ENCODE measurements at regions not wholly inside any gene's neighbourhood (a gene's known extent, or its start where the extent isn't known, plus 50 kb on each side); places are given as distances from the start of the nearest gene placed in this dataset.

- no peak for TF ChIP-seq CTCF (IDR thresholded peaks at IDR 0.05; ENCODE audit: extremely low read depth, low read depth, low read length)
- no peak for DNase-seq (ENCODE audit: insufficient read length, low spot score, missing footprints)
- Histone ChIP-seq H3K79me2 (ENCODE audit: insufficient read depth, low read length) (no peaks in the 10 kb centered on the region), H3K27ac (ENCODE audit: low read depth, low read length) (no peak overlapping the region), H3K36me3 (ENCODE audit: insufficient read depth, low read length) (no peaks in the 10 kb centered on the region), H3K4me3 (ENCODE audit: insufficient read depth, low read length) (no peak overlapping the region), H3K4me1 (ENCODE audit: insufficient read depth, low read length) (no peaks in the 10 kb centered on the region), H3K9me3 (ENCODE audit: low read depth, low read length) (no peaks in the 10 kb centered on the region), H2AFZ (ENCODE audit: low read length) (no peak overlapping the region), H3K27me3 (ENCODE audit: insufficient read depth, low read length) (no peaks in the 10 kb centered on the region), H3K4me2 (ENCODE audit: insufficient read depth, low read length) (no peak overlapping the region), H4K20me1 (ENCODE audit: insufficient read depth, low read length) (no peaks in the 10 kb centered on the region)
These were observed 194.8 kb upstream of the PRSS16 start for GRCh38 chr6:27052731-27053082.

GRCh38 chr6:27053738-27054137 is 193.8 kb upstream of the PRSS16 start:
- H3K4me1 ChIP-seq (ENCODE audit: insufficient read depth, low read length) = no peaks in the 10 kb centered on the region
- no peak for DNase-seq (ENCODE audit: insufficient read length, low spot score, missing footprints)

GRCh38 chr6:27056615-27057014 is 190.9 kb upstream of the PRSS16 start:
- no peaks in the 10 kb centered on the region for H3K27me3 ChIP-seq (ENCODE audit: insufficient read depth, low read length)
- H3K4me2 ChIP-seq (ENCODE audit: insufficient read depth, low read length) = no peak overlapping the region
- H3K27ac ChIP-seq (ENCODE audit: low read depth, low read length) = no peak overlapping the region
- no peaks in the 10 kb centered on the region for H3K36me3 ChIP-seq (ENCODE audit: insufficient read depth, low read length)
- H3K79me2 ChIP-seq (ENCODE audit: insufficient read depth, low read length) = no peaks in the 10 kb centered on the region
- no peak for DNase-seq (ENCODE audit: insufficient read length, low spot score, missing footprints)
- no peaks in the 10 kb centered on the region for H4K20me1 ChIP-seq (ENCODE audit: insufficient read depth, low read length)
- no peaks in the 10 kb centered on the region for H3K4me1 ChIP-seq (ENCODE audit: insufficient read depth, low read length)
- no peaks in the 10 kb centered on the region for H3K9me3 ChIP-seq (ENCODE audit: low read depth, low read length)
- no peak for TF ChIP-seq CTCF (IDR thresholded peaks at IDR 0.05; ENCODE audit: extremely low read depth, low read depth, low read length)
- no peak overlapping the region for H3K4me3 ChIP-seq (ENCODE audit: insufficient read depth, low read length)
- H2AFZ ChIP-seq (ENCODE audit: low read length) = no peak overlapping the region

More at GRCh38 chr6:27053738-27054137, 193.8 kb upstream of the PRSS16 start:
- H3K79me2 ChIP-seq (ENCODE audit: insufficient read depth, low read length) = no peaks in the 10 kb centered on the region
- no peak overlapping the region for H3K4me3 ChIP-seq (ENCODE audit: insufficient read depth, low read length)
- H3K9me3 ChIP-seq (ENCODE audit: low read depth, low read length) = no peaks in the 10 kb centered on the region
- H3K27me3 ChIP-seq (ENCODE audit: insufficient read depth, low read length) = no peaks in the 10 kb centered on the region
- no peaks in the 10 kb centered on the region for H3K36me3 ChIP-seq (ENCODE audit: insufficient read depth, low read length)
- no peak overlapping the region for H2AFZ ChIP-seq (ENCODE audit: low read length)
- H4K20me1 ChIP-seq (ENCODE audit: insufficient read depth, low read length) = no peaks in the 10 kb centered on the region
- TF ChIP-seq CTCF (IDR thresholded peaks at IDR 0.05; ENCODE audit: extremely low read depth, low read depth, low read length) = no peak
- H3K4me2 ChIP-seq (ENCODE audit: insufficient read depth, low read length) = no peak overlapping the region
- H3K27ac ChIP-seq (ENCODE audit: low read depth, low read length) = no peak overlapping the region

DNA sequence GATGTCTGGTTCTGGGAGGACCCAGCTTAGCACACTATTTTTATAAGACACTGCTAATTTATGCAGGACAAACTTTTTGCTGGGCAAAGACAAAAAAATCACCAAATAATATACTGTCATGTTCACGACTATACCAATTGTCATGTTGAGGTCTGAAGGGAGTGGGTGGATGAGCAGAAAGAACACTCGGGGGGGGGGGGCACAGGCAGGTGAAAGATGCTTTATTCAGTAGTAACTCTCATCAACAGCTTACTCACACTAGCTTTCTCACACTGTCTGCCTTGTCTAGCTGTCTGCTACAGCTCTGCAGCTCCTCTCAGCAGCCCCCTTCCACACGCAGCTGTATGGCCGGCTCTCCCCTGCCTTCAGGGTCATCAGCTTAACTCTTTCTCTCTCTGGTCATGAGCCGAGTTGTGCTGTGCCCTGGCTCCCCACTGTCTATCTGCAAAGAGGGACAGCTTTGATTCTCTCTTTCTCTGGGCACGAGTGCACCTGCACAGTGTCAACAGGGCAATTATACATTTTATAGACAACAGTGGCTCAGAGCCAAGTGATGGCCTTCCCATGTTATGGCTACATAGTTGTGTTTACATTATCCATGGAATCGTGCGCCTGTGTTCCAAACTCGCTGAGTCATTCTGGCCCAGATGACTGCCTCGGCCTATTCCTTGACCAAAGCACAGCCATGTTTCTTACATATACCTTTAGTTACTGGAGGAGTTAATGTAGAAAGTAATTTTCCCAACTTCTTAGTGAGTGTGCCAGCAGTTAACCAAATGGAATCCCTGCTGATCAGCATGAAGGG is 187.7 kb upstream of the PRSS16 start:
- Histone ChIP-seq H3K4me1 (ENCODE audit: insufficient read depth, low read length) (no peaks in the 10 kb centered on the region), H2AFZ (ENCODE audit: low read length) (no peak overlapping the region), H3K27me3 (ENCODE audit: insufficient read depth, low read length) (no peaks in the 10 kb centered on the region), H3K4me2 (ENCODE audit: insufficient read depth, low read length) (no peak overlapping the region), H3K36me3 (ENCODE audit: insufficient read depth, low read length) (no peaks in the 10 kb centered on the region), H3K4me3 (ENCODE audit: insufficient read depth, low read length) (no peak overlapping the region), H3K79me2 (ENCODE audit: insufficient read depth, low read length) (no peaks in the 10 kb centered on the region), H3K9me3 (ENCODE audit: low read depth, low read length) (no peaks in the 10 kb centered on the region), H4K20me1 (ENCODE audit: insufficient read depth, low read length) (no peaks in the 10 kb centered on the region), H3K27ac (ENCODE audit: low read depth, low read length) (no peak overlapping the region)
- TF ChIP-seq CTCF (IDR thresholded peaks at IDR 0.05; ENCODE audit: extremely low read depth, low read depth, low read length) = no peak
- no peak for DNase-seq (ENCODE audit: insufficient read length, low spot score, missing footprints)

Measured in osteoblast (primary cell).